ENCODE measurements at regions not wholly inside any gene's neighbourhood (a gene's known extent, or its start where the extent isn't known, plus 50 kb on each side); places are given as distances from the start of the nearest gene placed in this dataset.

DNA sequence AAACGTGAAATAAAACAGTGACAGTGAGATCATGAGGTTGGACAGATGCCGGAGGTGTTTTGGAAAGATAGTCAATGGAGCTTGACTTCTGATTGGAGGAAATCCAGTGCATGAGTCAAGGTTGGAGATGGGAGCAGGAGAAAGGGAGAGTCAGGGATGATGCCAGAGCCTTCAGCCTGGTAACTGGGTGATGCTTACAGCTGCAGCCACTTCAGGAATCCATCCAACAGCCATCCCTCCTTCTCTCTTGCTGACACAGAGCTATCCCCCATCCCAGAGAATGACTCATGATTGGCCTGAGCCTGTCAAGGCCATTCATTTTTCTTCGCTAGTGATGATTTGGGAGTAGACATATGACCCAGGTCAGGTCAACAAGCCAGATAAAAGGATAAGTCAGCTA lies 112.8 kb downstream of the SAMD5 start:
- DNase-seq (ENCODE audit: low read depth in 4 of 4, low spot score in 2 of 4): no peak

DNA sequence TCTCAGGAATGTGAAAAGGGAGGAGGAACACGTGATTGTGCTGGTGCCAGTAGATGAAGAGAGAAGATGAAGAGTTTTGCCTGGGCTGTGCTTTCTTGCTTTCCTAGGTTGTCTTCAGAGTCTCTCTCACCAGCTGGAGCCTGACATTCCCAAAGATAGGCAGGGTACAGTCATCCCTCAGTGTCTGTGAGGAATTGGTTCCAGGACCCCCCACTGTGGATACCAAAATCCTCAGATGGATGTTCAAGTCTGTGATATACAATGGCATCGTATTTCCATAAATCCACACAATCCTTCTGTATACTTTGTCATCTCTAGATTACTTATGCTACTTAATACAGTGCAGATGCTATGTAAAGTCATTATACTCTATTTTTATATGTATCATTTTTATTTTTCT lies 113.5 kb downstream of the SAMD5 start:
- no peak for DNase-seq (ENCODE audit: low read depth in 4 of 4, low spot score in 2 of 4)

DNA sequence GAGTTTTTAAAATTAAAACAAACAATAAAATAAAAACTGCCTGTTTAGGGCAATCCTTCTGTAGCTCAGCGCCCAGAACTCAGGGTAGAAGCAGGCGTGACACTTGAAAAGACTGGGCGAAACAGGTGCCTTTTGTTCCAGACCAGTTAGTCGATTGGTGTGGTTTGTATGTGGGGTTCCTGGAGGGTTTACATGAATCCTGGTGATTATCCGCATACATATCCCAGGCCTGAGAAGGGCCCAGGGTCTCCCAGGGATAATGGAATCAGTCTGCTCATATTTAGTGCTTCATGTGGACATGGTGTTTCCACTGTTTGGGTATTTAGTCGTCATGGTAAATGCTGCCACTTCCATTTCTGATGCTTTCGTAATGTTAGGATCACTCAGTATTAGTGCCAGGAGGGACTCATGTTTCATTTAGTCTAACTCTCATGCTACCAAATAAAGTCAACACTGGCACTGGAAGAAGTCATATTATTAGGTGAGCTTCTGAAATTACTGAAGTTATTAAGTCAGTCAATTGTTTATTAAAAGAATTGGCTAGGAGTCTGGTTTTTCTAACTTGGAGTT lies 116.5 kb downstream of the SAMD5 start:
- DNase-seq (ENCODE audit: low read depth in 4 of 4, low spot score in 2 of 4): no peak

DNA sequence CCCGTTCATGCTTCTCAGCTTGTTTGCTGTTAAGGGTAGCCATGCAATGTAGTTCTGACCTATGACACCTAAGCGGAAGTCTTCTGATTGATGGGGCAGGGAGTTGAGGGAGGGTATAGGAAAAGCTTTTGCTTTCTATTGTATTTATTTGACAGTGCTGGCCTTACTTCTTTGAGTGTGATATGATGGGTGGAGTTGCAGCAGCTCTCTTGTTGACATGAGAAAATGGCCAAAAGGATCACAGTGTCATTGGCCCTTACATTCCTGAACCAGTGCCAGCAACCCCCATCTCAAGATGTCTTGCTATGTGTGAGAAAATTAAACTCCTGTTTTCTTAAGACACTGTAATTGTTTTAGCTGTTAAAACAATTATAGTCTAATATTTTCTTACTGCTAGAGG lies 117.5 kb downstream of the SAMD5 start:
- DNase-seq (ENCODE audit: low read depth in 4 of 4, low spot score in 2 of 4): no peak

DNA sequence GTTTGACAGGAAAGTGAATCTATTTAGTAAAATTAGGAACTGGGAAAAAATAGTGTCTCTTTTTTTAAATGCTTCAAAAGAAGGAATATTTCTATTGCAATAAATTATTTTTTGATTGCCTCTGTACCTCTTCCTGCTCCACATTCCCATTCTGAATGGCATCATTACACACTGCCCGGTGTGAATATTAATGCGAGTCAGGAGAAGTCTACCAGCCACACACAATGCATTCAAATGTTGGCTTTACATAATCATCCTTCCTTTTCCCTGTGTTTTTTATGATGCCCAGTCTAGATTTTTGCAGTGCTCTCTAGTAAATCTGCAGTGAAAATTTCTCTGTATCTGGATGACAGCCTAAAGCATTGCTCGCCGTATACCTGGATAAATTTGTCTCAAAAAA lies 118.9 kb downstream of the SAMD5 start:
- no peak for DNase-seq (ENCODE audit: low read depth in 4 of 4, low spot score in 2 of 4)

DNA sequence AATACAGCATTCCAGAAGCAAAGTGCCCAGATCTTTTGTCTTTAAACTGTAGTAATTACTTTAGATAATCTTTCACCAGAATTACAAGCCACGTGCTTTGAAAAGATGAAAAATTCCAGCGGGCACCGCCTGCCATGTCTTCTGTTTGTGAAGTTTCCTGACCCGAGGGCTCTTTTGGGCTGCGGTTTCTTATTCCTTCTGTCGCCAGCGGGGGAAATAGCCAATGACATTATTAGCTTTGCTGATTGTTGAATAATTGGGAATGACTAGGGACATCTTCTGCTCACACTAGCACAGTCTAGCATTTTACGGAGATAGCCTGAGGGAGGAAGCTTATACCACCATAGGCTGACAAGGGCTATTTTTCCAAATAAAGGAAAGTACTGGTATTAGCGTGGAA lies 124.7 kb downstream of the SAMD5 start:
- no peak for DNase-seq (ENCODE audit: low read depth in 4 of 4, low spot score in 2 of 4)

DNA sequence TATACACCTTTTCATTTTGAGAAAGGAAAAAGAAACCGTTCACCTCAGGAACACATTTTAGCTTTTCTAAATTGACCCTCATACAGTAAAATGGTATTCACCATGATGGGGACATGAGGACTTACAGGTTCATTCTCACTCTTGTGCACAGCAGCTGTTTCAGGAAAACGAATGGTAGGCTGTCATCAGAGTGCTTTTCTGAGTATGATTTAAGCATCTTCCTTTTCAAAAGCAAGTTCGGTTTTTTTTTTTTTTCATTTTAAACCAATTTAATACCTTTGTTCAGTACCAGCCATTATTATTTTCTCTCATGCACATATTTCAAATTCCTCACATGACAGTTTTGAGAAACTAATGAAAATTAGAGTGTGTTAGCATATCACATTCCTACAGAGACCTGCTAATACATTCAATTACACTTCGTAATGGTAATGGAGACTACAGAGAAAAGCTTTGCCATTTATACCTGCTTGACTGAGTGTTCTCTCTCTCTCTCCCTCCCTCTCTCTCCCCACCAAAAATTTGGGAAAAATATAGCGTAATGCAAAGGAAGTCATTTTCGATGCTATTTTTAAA lies 129.2 kb downstream of the SAMD5 start:
- DNase-seq (ENCODE audit: low read depth in 4 of 4, low spot score in 2 of 4): no peak

DNA sequence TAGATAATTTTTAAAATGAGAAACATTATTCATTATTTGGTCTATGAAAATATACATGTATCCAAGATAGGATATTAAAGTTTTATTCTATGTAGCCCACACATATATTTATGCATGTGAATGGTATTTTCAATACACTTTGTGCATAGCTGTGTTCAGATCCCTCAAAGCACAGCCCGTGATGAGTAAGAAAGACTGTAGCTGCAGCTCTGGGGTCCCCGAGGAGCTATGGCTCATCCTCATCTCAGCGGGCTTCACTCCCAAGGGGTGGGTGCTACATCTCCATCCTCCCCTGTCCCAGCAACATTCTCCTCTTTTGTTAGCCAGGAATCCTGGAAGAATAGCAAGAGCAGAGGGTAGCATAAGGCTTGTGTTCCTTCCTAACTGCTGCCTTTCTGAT lies 130.8 kb downstream of the SAMD5 start:
- DNase-seq (ENCODE audit: low read depth in 4 of 4, low spot score in 2 of 4): no peak

DNA sequence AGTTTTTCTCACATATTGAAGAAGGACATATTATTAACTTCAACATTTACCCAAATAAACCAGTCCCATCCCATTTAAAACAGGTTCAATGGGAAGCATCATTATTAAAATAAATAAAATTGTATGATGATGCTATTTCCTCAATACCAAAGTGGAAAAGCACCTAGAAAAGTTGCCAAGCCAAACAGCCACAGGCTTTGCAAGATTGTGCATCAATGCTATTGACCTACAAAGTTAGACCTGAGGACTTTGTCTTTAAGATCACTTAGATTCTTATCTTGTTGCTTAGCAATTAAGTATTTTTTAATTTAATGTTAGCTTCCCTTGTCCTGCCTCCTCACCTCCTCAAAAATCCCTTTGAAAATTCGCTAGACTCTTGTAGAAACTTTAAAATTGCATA lies 132.1 kb downstream of the SAMD5 start:
- no peak for DNase-seq (ENCODE audit: low read depth in 4 of 4, low spot score in 2 of 4)

DNA sequence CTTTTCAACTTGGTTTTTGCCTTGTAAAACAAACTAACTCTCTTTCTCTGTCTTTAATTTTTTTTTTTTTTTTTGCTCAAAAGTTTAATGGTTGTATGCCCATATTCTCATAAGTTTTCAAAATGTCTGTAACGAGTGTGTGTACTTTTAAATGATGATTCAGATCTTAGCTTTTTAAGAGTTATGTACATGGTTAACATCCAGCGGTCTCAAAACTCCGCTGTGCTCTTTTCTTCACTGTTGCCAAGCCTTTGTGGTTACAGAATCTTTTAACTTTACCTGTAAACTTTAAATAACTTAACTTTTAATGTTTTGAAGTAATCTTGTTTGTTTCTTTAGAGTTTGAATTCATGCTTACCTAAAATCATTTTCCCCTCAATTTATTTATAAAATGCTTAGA lies 133.0 kb downstream of the SAMD5 start:
- no peak for DNase-seq (ENCODE audit: low read depth in 4 of 4, low spot score in 2 of 4)

DNA sequence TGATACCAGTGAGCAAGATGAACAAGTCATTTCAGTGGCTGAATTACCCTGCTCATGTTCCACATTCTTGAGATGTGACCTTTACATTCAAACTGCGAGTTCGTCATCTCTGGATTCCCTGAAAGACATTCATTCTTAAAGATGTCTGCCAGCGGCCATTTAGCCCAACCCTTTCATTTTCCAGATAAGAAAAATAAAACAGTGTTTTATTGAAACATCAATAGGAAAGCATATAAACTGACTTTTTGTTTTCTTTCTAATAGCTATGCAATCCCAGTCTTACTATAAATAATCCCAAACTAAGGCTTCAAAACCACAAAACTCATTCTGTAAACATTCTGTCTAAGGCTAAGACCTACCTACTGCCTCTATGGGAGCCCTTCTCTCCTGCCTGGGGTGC lies 134.0 kb downstream of the SAMD5 start:
- no peak for DNase-seq (ENCODE audit: low read depth in 4 of 4, low spot score in 2 of 4)

DNA sequence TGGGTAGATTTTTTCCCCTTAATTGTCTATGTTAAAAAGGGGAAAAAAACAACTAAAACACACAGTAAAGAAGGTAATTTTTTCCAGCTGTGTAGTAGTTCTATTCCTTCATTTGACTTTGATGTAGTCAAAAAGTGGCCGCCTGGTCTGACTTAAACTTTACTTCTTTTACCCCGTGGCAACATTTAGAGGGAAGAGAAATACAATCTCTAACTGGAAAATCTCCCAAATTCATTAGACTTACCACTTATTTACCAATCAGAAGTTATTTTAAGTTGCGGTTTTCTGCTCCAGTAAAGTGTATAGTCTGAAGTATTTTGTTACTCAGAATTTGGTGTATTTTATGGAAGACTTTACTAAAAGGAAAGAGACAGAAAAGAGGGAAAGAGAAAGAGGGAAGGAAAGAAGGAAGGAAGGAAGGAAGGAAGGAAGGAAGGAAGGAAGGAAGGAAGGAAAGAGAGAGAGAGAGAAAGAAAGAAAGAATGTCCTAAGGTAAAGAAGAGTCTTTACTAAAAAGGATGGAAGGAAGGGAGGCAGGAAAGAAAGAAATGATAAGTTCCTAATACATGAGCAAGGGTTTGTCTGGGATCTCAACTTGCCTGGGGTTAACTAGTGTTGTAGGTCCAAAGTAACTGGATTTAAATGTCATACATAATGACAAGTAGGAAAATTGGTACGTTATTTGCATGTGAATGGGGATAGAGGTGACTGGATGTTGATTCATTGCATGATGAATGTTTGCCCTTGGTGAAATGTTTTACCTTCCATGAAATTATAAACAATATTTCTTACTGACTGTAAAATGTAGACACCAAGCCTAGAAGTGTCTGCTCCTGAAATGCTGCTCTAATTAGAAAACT lies 135.1 kb downstream of the SAMD5 start:
- no peak for DNase-seq (ENCODE audit: low read depth in 4 of 4, low spot score in 2 of 4)

DNA sequence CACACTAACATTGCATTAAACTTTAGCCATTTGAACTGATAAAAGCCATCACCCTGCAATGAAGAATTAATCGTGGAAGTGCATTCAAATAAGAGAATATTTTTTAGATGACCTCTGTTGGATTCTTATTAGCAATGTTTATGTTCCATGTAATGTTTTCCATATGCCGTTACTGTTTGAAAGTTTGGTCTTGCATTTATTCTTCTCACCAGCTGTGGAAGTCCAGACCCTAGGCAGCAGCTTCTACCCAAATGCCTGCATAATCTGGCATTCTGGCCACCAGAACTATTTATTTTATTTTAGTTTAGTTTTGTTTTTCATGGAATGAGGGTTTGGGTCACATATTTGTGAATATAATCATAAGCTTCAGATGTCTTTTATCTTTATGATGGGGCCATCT lies 140.4 kb downstream of the SAMD5 start:
- DNase-seq (ENCODE audit: low read depth in 4 of 4, low spot score in 2 of 4): peak in 2 of 4 donors; percentile 13 to 14

DNA sequence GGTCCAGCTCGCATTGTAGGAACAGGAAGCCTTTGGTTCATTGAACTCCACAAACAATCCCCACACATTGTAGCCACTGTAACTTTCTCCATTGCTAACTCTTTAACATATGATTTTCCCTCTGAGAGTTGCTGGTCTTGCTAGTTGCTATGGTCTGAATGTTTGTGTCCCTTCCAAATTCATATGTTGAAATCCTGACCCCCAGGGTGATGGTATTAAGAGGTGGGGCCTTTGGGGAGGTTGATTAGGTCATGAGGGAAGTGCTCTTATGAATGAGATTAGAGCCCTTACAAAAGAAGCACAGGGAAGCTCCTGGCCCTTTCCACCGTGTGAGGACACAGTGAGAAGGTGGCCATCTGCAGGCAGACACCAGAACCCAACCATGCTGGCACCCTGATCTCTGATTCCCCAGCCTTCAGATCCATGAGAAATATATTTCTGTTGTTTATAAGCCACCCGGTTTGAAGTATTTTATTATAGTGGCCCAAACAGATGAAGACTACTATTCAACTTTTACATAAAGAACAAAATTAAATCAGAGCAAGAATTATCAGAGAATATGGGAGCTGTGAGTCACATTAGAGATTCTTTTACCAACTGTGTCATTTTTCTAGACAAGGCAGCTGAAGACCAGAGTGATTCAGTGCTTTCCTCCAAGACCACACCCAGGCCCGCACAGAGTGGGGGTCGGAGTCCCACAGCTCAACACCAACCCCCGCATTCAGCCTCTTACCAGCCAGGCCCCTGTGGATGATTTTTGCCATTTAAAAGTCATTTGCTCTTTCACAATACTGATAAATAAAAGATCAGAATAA lies 143.0 kb downstream of the SAMD5 start:
- DNase-seq (ENCODE audit: low read depth in 4 of 4, low spot score in 2 of 4): no peak

DNA sequence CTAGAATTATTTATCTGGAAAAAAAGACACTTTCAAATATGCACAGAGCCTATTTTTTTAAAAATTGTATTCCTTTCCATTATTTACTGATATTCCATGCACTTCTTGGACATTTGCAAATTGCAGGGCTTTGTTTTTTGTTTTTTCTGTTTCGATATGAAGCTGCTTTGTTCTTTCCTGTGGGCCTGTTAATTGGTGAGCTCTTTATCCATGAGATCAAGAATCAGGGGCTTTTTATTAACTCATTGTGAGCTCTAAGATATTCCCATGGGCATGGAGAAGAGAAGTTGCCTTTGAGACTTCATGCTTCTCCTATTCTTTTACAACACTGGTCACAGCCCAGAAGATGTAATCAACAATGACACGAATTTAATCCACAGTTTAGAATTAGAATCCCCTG lies 145.1 kb downstream of the SAMD5 start:
- no peak for DNase-seq (ENCODE audit: low read depth in 4 of 4, low spot score in 2 of 4)

DNA sequence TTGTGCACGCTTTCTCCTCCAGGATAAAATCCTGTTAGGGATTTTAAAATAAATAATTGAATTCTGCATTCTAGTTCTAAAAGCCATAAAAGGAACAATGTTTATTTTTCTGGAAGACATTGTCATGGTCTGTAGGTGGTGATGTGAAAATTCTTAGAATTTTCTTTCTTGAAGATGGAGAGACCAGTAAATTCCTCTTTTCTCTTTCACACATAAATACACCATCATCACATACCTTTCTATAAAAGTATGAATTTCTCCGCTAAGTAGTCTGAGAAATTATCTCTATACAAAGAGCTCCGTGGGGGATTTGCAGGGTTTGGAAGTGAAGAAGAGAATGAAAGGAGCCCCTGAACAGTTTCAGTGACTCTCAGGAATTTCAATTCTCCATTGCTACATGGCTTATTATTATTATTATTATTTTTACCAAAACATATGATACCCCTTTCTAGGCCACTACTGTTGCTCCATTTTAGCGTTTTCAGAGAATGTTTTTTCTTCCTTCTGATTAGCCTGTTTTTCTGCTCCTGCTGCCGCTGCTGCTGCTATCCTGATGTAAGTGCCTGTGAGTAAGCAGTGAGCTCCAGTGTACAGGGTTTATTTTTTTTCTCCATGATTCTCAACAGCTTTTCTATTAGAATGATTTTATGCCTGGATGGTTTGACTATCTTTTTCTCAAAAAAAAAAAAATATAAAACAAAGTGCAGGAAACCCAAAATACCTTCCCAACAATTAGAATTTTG lies 145.8 kb downstream of the SAMD5 start:
- no peak for DNase-seq (ENCODE audit: low read depth in 4 of 4, low spot score in 2 of 4)

DNA sequence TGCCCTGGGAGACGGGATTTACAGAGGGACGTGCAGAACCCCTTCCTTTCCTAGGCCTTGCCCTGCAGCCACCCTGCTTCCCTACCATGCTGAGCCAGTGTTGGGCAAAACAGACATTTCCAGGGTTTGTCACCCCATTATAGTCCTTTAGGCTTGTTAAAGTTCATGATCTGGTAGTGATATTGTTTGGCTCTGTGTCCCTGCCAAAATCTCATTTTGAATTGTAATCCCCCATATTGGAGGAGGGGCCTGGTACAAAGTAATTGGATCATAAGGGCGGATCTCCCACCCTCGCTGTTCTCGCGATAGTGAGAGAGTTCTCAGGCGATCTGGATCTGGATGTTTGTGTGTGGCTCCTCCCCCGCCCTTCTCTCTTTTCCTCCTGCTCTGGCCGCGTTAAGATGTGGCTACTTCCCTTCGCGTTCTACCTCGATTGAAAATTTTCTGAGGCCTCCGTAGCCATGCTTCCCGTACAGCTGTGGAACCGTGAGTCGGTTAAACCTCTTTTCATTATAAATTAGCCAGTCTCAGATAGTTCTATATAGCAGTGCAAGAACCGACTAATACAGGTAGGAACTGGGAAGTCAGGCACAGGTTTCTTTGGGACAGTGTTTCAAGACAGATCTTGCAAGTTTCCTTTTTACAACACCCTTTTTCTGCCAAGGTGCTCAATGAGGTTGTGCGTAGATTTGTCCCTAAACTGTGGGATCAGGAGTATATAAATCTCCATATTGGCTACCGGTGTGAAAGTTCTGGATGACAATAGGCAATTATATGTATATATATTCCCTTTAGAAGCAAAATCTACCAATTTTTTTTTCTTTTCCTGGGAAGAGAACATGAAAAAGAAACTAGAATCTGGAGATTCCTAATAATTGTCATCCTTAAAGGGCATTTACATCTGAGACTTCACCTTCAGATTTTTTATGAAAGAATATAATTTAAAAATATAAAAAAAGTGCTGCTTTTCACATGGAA lies 152.1 kb downstream of the SAMD5 start:
- no peak for DNase-seq (ENCODE audit: low read depth in 4 of 4, low spot score in 2 of 4)

DNA sequence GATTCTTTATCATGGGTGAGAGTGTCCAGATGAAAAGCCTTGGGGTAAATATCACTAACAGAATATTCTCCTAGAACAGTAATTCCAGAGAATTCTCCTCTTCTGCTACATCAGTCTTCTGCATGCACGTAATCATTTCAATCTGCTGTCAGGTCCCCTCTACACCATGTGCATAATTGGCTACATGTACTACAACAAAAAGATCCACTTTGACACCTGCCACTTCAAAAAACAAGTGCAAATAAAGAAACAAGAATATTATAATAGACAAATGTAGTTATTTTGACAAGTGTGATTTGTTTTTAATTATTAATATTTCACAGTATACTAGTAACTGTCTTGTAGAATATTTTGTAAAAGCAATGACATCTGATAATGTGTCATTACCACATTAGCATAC lies 154.2 kb downstream of the SAMD5 start:
- no peak for DNase-seq (ENCODE audit: low read depth in 4 of 4, low spot score in 2 of 4)

DNA sequence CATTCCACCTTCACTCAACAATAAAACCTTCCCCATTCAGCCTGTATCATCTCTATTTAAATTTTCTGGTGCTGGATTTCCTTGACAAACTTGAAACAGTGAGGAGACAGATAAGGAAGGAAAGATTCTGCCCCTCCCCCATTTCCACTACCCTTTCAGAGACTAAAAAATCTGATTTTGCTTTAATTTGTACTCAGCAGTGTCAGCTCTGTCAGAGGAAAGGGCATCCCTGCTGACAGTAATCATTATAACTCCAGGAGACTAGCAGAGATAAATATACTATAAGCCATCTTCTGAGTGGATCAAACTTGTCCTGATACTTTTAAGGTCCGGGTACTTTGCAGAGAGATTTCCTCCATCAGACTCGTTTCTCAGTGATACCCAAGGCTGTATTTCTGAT lies 155.6 kb downstream of the SAMD5 start:
- no peak for DNase-seq (ENCODE audit: low read depth in 4 of 4, low spot score in 2 of 4)

DNA sequence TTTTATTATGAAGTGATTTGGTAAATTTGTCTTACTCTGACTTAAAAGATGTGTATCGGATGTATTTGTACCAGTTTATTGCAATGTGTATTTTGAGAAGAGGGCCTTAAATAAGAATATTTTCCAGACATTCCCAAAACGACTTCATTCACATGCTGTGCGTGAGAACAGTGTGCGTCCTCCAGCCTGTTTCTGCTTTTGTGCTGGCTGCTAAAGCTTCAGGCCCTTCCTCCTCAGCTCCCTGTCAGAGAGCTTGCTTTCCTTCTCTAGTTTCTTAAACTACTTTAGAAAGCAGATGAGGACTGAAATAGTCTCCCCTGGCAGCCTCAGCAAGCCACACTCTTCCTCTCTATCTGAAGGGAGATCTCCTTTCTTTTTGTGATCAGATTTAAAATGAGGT lies 157.8 kb downstream of the SAMD5 start:
- no peak for DNase-seq (ENCODE audit: low read depth in 4 of 4, low spot score in 2 of 4)

All from left renal cortex interstitium (tissue), 4 donors.